ENCODE measurements at regions not wholly inside any gene's neighbourhood (a gene's known extent, or its start where the extent isn't known, plus 50 kb on each side); places are given as distances from the start of the nearest gene placed in this dataset.
A peak's percentile ranks its signal among the peaks of the same experiment; 100 is the strongest.

DNA sequence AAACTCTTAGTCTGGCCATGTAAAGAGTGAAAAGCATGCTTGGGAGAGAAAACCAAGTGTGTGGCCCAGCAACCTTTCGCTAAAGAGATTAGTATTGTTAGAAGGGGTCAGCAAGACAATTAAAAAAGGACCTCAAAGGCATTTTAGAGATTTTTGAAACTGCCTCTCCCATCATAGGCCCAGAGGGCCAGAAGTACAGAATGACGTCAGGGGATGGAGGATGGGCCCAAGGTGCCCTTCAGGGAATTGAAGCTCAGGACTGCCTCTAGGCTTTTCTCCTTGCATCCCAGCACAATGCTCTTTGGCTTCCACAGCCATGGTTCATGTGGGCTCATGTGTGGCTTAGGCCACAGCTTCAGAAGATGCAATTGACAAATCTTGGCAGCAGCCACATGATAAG lies 287.0 kb upstream of the COX7C start:
- intact Hi-C loops (cut with DNase I; ENCODE audit: low total_unique reads), result no loop called here
- no peaks in the 10 kb centered on the region for H3K9me3 ChIP-seq
- no peaks in the 10 kb centered on the region for H3K27me3 ChIP-seq (replicated peaks in 1 of 7)
- no peak overlapping the region for H3K4me3 ChIP-seq
- H3K4me1 ChIP-seq, result no peaks in the 10 kb centered on the region
- no peaks in the 10 kb centered on the region for H3K36me3 ChIP-seq
- no peak for DNase-seq
- H3K27ac ChIP-seq, result no peak overlapping the region
- WGBS, 5 donors, result 83 to 97% (median 86%) methylated on average over 2 of the region's 2 CpGs
- TF ChIP-seq, protein P1, sequence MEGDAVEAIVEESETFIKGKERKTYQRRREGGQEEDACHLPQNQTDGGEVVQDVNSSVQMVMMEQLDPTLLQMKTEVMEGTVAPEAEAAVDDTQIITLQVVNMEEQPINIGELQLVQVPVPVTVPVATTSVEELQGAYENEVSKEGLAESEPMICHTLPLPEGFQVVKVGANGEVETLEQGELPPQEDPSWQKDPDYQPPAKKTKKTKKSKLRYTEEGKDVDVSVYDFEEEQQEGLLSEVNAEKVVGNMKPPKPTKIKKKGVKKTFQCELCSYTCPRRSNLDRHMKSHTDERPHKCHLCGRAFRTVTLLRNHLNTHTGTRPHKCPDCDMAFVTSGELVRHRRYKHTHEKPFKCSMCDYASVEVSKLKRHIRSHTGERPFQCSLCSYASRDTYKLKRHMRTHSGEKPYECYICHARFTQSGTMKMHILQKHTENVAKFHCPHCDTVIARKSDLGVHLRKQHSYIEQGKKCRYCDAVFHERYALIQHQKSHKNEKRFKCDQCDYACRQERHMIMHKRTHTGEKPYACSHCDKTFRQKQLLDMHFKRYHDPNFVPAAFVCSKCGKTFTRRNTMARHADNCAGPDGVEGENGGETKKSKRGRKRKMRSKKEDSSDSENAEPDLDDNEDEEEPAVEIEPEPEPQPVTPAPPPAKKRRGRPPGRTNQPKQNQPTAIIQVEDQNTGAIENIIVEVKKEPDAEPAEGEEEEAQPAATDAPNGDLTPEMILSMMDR (IDR thresholded peaks at IDR 0.05 in 8 of 11, conservative IDR thresholded peaks at IDR 0.05 in 3 of 11), result no peak
- TF ChIP-seq POLR2A (IDR thresholded peaks at IDR 0.05) (no peak), POLR2AphosphoS5 (IDR thresholded peaks at IDR 0.05) (no peak)

DNA sequence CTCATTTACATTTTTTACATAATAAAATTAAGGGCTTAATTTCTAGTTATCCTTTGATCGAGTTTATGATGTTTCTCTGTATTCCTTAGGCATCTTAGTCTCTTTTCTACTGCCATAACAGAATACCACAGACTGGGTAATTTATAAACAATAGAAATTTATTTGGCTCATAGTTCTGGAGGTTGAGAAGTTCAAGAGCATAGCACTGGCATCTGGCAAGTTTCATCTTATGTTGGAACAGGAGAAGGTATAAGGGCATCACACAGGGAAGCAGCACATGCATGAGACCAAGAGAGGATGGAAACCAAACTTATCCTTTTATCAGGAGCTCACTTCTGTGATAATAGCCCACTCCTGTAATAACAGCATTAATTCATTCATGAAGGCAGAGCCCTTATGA lies 284.9 kb upstream of the COX7C start:
- TF ChIP-seq, protein P1 (IDR thresholded peaks at IDR 0.05 in 8 of 11, conservative IDR thresholded peaks at IDR 0.05 in 3 of 11), result no peak
- TF ChIP-seq POLR2AphosphoS5 (IDR thresholded peaks at IDR 0.05) (no peak), POLR2A (IDR thresholded peaks at IDR 0.05) (no peak)
- Histone ChIP-seq H3K4me3 (no peak overlapping the region), H3K4me1 (no peaks in the 10 kb centered on the region), H3K36me3 (no peaks in the 10 kb centered on the region), H3K27me3 (replicated peaks in 1 of 7) (no peaks in the 10 kb centered on the region), H3K27ac (no peak overlapping the region), H3K9me3 (no peaks in the 10 kb centered on the region)
- no peak for DNase-seq
- whole genome bisulfite sequencing, 5 donors, result 59 to 69% (median 61%) methylated on average over 1 of the region's 1 CpG
- intact Hi-C loops (cut with DNase I; ENCODE audit: low total_unique reads), result no loop called here

DNA sequence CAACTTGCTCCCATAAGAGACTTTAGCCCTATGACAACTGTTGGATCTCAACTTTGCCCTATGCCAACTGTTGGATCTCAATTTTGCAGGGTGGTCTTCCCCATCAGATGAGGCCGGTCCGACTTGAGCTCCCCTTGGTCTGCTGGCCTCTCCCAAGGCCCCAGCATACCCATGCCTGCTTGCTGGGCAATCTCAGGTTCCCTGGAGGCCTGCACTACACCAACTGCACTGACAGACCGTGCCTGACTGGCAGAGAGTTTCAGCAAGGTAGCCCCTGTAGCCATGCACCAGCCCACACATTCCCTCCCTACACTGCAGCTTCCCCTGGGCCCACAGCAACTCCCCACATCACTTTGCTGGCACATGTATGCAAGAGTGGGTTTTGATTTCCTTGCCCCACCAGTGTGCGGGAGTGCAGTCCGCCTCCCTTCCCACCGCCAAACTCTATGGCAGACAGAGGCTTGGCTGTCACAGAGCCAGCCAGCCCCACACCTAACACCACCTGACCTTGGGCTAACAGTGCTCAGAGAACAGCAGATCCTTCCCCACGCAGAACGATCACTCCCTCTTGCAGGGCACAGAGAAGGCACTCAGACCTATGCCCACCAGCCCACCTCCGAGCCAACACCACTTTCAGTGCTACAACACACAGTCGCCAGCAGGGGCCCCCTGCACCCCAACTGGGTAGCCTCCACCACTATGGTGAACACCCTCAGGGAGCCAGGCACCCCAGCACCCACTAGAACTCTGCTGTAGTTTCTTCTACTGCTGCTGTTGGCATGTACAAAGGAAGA lies 279.9 kb upstream of the COX7C start:
- H3K27ac ChIP-seq, result no peak overlapping the region
- H3K4me3 ChIP-seq, result no peak overlapping the region
- intact Hi-C loops (cut with DNase I; ENCODE audit: low total_unique reads), result no loop called here
- TF ChIP-seq POLR2AphosphoS5 (IDR thresholded peaks at IDR 0.05), result no peak
- TF ChIP-seq, protein P1 (IDR thresholded peaks at IDR 0.05 in 8 of 11, conservative IDR thresholded peaks at IDR 0.05 in 3 of 11), result no peak
- TF ChIP-seq POLR2A (IDR thresholded peaks at IDR 0.05), result no peak
- no peaks in the 10 kb centered on the region for H3K27me3 ChIP-seq (replicated peaks in 1 of 7)
- no peaks in the 10 kb centered on the region for H3K9me3 ChIP-seq
- no peaks in the 10 kb centered on the region for H3K36me3 ChIP-seq
- no peaks in the 10 kb centered on the region for H3K4me1 ChIP-seq
- peak; percentile 66 for DNase-seq
- WGBS, 5 donors, result 80 to 97% (median 84%) methylated on average over 10 of the region's 10 CpGs

DNA sequence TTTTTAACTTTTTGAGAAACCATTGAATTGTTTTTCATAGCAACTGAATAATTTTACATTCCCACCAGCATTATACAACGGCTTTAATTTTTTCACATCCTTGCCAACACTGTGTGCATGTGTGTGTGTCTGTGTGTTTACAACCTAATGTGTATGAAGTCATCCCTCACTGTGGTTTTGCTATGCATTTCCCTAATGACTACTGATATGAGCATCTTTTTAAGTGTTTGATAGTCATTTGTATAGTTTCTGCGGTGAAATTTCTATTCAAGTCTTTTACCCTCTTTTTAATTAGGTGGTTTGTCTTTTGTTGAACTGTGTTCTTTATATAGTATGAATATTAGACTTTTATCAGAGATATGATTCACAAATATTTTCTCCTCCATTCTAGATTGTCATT lies 263.1 kb upstream of the COX7C start:
- intact Hi-C loops (cut with DNase I; ENCODE audit: low total_unique reads), result no loop called here
- Histone ChIP-seq H3K27me3 (replicated peaks in 1 of 7) (no peaks in the 10 kb centered on the region), H3K36me3 (no peaks in the 10 kb centered on the region), H3K27ac (no peak overlapping the region), H3K4me1 (no peaks in the 10 kb centered on the region), H3K9me3 (no peaks in the 10 kb centered on the region), H3K4me3 (no peak overlapping the region)
- no peak for DNase-seq
- TF ChIP-seq POLR2A (IDR thresholded peaks at IDR 0.05) (no peak), POLR2AphosphoS5 (IDR thresholded peaks at IDR 0.05) (no peak)
- TF ChIP-seq, protein P1 (IDR thresholded peaks at IDR 0.05 in 8 of 11, conservative IDR thresholded peaks at IDR 0.05 in 3 of 11), result no peak
- 46 to 86% (median 72%) methylated on average over 2 of the region's 2 CpGs for WGBS, 5 donors
